GM19463 (cell line): ENCODE measurements at regions not wholly inside any gene's neighbourhood (a gene's known extent, or its start where the extent isn't known, plus 50 kb on each side); places are given as distances from the start of the nearest gene placed in this dataset.

Source experiments
- ATAC-seq: cut with Tn5 transposase; IDR thresholded peaks from one replicate; pipeline ENCODE4 v1.9.1; 2021; ENCODE audit warnings: mild to moderate bottlenecking, moderate library complexity; ENCODE audit not compliant: unreplicated experiment

GRCh38 chr9:88810826-88811225 lies 180.4 kb upstream of the S1PR3 start:
- ATAC-seq, result no peak

GRCh38 chr9:88811511-88811910 lies 179.8 kb upstream of the S1PR3 start:
- ATAC-seq, result no peak

GRCh38 chr9:88812938-88813637 lies 178.2 kb upstream of the S1PR3 start:
- ATAC-seq, result no peak

GRCh38 chr9:88813638-88814209 lies 177.5 kb upstream of the S1PR3 start:
- no peak for ATAC-seq

- ATAC-seq, result no peak
These were observed 176.7 kb upstream of the S1PR3 start for GRCh38 chr9:88814577-88814976.

GRCh38 chr9:88816141-88816540 lies 175.1 kb upstream of the S1PR3 start:
- no peak for ATAC-seq

GRCh38 chr9:88816591-88816990 lies 174.7 kb upstream of the S1PR3 start:
- no peak for ATAC-seq

- no peak for ATAC-seq
These were observed 173.6 kb upstream of the S1PR3 start for GRCh38 chr9:88817628-88818027.

- no peak for ATAC-seq
These were observed 172.6 kb upstream of the S1PR3 start for GRCh38 chr9:88818495-88819201.

GRCh38 chr9:88819476-88819875 lies 171.8 kb upstream of the S1PR3 start:
- no peak for ATAC-seq

- ATAC-seq, result no peak
These were observed 171.2 kb upstream of the S1PR3 start for GRCh38 chr9:88820055-88820454.

GRCh38 chr9:88821033-88821745 lies 170.1 kb upstream of the S1PR3 start:
- ATAC-seq, result no peak

GRCh38 chr9:88821746-88822106 lies 169.5 kb upstream of the S1PR3 start:
- ATAC-seq, result no peak

GRCh38 chr9:88824711-88825110 lies 166.6 kb upstream of the S1PR3 start:
- no peak for ATAC-seq

GRCh38 chr9:88826181-88826580 lies 165.1 kb upstream of the S1PR3 start:
- no peak for ATAC-seq

- ATAC-seq, result no peak
These were observed 164.5 kb upstream of the S1PR3 start for GRCh38 chr9:88826771-88827181.

GRCh38 chr9:88828018-88828417 lies 163.2 kb upstream of the S1PR3 start:
- ATAC-seq, result no peak

GRCh38 chr9:88828492-88828974 lies 162.7 kb upstream of the S1PR3 start:
- no peak for ATAC-seq

GRCh38 chr9:88829276-88829675 lies 162.0 kb upstream of the S1PR3 start:
- peak; percentile 95 for ATAC-seq

- ATAC-seq, result no peak
These were observed 159.4 kb upstream of the S1PR3 start for GRCh38 chr9:88831713-88832407.

- no peak for ATAC-seq
These were observed 157.3 kb upstream of the S1PR3 start for GRCh38 chr9:88833946-88834345.
